Stromal cell of bone marrow (primary cell): ENCODE measurements at regions not wholly inside any gene's neighbourhood (a gene's known extent, or its start where the extent isn't known, plus 50 kb on each side); places are given as distances from the start of the nearest gene placed in this dataset.
"Not testable (repeated sequence)": the region's sequence is repeated elsewhere in the genome, so short reads cannot be mapped to it uniquely, and the experiment has no call there.

Source experiments
- DNase-seq: peaks from one replicate; pipeline ENCODE4 v3.0.0-alpha.2; 2012; ENCODE audit warnings: low read depth

DNA sequence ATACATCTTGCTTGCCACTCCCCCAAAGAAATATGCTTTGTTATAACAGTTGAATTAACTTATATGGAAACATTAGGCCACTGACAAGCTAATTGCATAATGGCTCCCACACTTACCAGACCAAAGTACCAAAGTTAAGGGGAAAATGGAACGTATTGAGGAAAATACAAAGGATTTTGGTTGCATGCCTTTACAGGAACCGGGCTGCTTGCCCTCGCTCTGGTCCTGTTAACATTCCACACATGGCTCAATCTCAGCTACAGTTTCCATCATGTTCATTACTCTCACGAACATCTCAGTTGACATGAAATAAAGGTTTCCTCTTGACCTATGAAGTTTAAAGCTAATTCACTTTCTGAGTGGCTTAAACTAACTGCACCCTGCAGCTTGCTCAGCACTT is 220.7 kb upstream of the RXFP2 start:
- peak; percentile 18 for DNase-seq

DNA sequence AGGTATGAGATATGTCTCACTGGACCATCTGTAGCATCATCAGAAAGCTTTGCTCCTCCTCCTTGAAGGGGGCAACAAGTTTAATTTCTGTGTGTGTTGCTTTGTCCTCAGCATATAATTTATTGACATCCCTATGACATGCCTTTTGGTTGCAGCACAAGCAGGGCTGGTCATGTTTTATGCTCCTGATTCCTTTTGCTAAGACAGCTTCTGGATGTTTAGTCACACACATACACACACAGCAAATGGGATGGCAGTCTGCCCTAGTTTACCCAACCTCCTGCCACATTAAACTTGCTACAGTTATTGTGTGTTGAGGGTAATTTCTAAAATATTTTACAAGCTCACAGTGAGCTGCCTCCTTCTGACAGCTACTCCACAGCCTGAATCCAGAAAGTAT is 217.9 kb upstream of the RXFP2 start:
- peak; percentile 68 for DNase-seq

GRCh38 chr13:31522396-31522795 is 216.9 kb upstream of the RXFP2 start:
- DNase-seq = no peak

- DNase-seq = no peak
Observed at GRCh38 chr13:31528176-31528575, 211.2 kb upstream of the RXFP2 start.

GRCh38 chr13:31528758-31529157 is 210.6 kb upstream of the RXFP2 start:
- DNase-seq = no peak

DNA sequence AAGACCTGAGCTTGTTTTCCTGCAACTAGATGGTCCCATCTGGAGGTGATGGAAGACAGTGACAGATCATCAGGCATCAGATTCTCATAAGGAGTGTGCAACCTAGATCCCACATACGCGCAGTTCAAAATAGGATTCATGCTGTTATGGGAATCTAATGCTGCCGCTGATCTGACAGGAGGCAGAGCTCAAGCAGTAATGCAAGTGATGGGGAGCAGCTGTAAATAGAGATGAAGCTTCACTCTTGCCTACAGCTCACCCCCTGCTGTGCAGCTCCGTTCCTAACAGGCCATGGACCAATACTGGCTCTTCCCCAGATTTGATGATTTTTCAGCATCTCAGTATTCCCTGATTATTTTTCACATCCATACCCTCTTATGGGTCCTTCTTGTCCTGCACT is 208.4 kb upstream of the RXFP2 start:
- no peak for DNase-seq

DNA sequence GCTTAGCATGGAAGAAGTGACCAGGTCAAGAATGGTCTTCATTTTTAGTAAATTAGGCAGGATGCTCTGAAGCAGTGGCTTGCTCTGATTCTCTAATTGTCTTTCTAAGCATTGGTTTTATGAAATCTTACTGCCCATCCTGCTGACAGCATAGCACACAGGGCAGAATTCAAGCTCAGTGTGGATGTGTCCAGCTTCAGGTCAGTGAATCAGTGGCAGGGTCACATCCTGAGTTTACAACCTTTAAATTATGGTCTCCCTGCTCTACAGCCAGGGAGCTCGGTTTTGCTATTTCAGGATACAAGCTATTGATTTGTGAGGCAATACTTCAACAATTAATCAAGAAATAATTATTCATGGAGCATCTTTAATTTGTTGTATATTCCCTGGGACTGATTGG is 202.3 kb upstream of the RXFP2 start:
- DNase-seq = no peak

DNA sequence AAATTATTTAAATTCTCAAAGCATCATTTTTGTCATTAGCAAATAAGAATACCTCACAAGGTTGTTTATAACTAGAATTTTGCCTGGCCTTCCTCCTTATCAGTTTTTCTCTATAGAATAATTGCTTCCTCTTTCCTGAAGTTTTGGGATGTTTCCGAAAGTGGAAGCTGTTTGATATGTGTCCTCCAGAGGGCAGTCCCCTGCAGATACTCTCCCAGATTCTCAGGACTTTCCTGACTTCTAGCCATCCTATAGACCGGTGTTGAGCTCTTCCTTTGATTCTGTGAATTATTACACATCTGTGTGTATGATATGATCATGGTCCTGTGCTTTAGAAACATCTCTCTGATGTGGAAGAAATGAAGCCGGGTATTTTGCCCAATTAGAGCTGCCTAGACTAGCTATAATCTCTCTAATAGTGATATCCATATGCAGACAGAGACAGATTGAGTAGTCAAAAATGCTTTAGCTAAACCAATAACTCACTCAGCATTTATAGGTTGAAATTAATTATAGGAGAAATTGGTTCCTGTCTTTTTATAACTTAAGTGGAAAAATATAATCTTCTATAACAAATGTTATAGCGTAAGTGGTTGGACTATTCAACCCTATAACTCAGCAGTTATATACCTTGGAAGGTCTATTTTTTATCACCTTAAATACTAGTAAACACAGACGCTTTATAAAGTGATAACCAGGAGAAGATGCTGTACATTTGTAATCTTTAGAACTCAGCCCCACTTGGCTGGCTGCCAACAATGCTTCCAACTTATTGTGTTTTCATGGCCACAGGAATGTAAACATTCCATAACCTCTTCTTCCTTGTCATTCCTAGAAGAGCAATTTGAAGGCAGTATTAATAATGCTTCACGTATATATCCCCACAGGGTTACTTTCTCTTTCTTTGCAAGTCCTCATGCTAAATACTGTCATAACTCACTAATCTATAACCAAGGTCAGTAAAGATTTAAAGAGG is 201.0 kb upstream of the RXFP2 start:
- peak; percentile 26 for DNase-seq

- no peak for DNase-seq
Observed at GRCh38 chr13:31540281-31540680, 199.0 kb upstream of the RXFP2 start.

- DNase-seq = no peak
Observed at GRCh38 chr13:31543190-31543589, 196.1 kb upstream of the RXFP2 start.

GRCh38 chr13:31545616-31546015 is 193.7 kb upstream of the RXFP2 start:
- no peak for DNase-seq

GRCh38 chr13:31556376-31556775 is 182.9 kb upstream of the RXFP2 start:
- DNase-seq = peak; percentile 78

DNA sequence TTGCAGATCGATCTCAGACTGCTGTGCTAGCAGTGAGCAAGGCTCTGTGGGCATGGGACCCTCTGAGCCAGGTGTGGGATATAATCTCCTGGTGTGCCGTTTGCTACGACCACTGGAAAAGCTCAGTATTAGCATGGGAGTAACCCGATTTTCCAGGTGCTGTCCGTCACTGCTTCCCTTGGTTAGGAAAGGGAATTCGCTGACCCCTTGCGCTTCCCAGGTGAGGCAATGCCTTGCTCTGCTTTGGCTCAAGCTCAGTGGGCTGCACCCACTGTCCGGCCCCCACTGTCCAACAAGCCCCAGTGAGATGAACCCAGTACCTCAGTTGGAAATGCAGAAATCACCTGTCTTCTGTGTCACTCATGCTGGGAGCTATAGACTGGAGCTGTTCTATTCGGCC is 155.1 kb upstream of the RXFP2 start:
- not testable (repeated sequence) for DNase-seq

- peak; percentile 8 for DNase-seq
Observed at GRCh38 chr13:31587698-31588266, 151.5 kb upstream of the RXFP2 start.

GRCh38 chr13:31588316-31588715 is 151.0 kb upstream of the RXFP2 start:
- no peak for DNase-seq

DNA sequence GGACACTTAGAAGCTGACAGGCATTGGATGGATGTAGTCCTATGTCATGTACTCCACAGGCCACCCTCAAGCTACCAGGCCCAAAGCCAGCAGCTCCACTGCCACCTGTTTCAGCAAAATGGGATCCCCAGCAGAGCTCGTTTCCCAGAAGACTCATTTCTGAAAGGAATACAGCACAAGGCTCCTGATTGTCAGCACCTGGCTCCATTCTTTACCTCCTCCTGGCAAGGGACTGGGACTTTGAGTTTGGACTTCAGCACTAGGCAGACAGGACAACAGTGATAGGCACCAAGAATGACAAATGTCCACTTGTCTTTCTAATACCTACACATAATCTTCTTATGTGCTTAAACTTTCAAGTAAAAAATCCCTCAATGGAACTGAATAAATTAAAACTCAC is 150.4 kb upstream of the RXFP2 start:
- DNase-seq = no peak

GRCh38 chr13:31591642-31592233 is 147.6 kb upstream of the RXFP2 start:
- no peak for DNase-seq

DNA sequence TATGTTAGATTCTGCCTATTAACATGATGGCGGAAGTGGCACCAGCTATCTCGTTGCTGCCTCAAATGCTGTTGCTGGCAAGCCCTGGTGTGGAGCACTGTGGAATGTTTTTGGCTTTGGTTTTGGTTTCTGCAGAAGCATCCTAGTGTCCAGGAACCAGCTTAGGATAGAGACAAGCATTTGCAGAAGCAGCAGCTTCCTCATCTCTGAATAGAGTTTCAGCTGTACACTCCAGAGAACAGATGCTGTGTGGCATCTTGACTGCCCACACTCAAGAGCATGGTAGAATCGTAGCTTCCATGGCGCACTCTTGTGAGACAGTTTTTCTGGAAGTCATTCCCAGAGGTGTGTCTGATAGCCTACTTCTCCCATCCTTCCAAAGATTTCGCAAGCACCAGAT is 145.3 kb upstream of the RXFP2 start:
- no peak for DNase-seq

- peak; percentile 93 for DNase-seq
Observed at GRCh38 chr13:31595563-31595962, 143.8 kb upstream of the RXFP2 start.

DNA sequence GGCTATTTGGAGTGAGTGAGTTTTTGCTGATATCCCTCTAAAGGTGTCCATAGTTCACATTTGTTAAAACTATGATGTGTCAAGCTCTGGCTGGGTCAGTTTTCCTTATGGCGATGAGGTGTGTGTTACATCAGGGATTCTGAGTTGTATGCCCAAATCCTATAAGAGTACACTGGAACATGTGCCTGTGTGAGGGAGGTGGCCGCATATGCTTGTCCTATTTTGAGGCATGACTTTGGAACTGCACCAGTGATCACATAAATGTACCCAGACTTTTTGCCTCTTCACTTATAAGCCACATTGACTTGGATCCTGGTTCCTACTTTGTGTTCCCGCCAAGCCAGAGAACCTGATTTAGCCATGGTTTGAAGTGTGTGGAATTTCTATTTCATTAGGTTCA is 140.3 kb upstream of the RXFP2 start:
- DNase-seq = no peak

DNA sequence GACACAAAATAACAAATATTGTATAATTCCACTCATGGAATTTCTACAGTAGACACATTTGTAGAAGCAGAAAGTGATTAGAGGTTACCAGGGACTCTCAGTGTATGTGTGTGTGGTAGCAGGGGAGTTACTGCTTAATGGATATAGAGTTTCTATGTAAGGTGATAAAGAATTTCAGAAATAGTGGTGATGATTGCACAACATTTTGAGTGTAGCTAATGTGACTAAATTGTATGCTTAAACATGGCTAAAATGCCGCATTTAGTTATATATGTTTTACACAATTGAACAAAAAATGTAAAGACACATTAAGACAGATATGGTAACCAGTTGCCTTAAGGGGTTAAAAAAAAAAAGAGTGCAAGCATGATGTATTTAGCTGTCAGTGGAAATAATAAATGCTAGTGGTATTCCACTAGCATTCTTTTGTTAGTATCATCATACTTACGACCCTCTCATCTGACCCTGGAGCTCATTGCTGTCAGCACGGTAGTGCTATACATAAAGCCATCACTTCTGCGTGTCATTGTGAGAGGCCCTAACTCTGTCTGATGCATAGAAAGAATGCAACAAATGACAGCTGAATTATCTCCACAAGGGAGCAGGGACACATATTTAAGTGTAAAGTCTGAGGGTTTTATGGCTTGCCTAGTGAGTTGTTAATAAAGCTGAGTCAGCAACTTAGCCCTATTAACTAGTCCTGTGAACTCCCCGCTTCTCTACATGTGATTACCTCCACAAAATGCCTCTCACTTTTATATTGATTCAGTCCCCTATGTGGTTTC is 134.1 kb upstream of the RXFP2 start:
- no peak for DNase-seq

- not testable (repeated sequence) for DNase-seq
Observed at GRCh38 chr13:31607531-31607930, 131.8 kb upstream of the RXFP2 start.
